BE2C (cell line): ENCODE measurements at regions not wholly inside any gene's neighbourhood (a gene's known extent, or its start where the extent isn't known, plus 50 kb on each side); places are given as distances from the start of the nearest gene placed in this dataset.

Experiments
- DNase-seq: peaks from one replicate; pipeline ENCODE4 v3.0.0-alpha.2; 2020
- H3K27me3 ChIP-seq: fragments of 250-450 bp; sonication (Bioruptor Pico); 2 replicates; pipeline ENCODE4 v1.5.1; 2020; ENCODE audit warnings: mild to moderate bottlenecking
- H3K36me3 ChIP-seq: fragments of 250-450 bp; sonication (Bioruptor Pico); 2 replicates; pipeline ENCODE4 v1.5.1; 2020; ENCODE audit warnings: mild to moderate bottlenecking
- H3K4me1 ChIP-seq: fragments of 250-450 bp; sonication (Bioruptor Pico); 2 replicates; pipeline ENCODE4 v1.5.1; 2020
- H3K4me3 ChIP-seq: 2 replicates; pipeline ENCODE4 v1.5.1; 2011; ENCODE audit warnings: low read depth, low read length
- H3K9me3 ChIP-seq: fragments of 250-450 bp; sonication (Bioruptor Pico); 2 replicates; pipeline ENCODE4 v1.5.1; 2020
- TF ChIP-seq, protein P1 (sequence below): IDR thresholded peaks from 2 replicates; pipeline ENCODE4 v1.5.1; 2012; ENCODE audit warnings: mild to moderate bottlenecking, low read depth, low read length

GRCh38 chr2:146934921-146935320 is 909.9 kb upstream of the ACVR2A start:
- Histone ChIP-seq H3K27me3 (no peaks in the 10 kb centered on the region), H3K36me3 (no peaks in the 10 kb centered on the region), H3K9me3 (no peaks in the 10 kb centered on the region), H3K4me1 (no peaks in the 10 kb centered on the region), H3K4me3 (no peak overlapping the region)
- TF ChIP-seq, protein P1, sequence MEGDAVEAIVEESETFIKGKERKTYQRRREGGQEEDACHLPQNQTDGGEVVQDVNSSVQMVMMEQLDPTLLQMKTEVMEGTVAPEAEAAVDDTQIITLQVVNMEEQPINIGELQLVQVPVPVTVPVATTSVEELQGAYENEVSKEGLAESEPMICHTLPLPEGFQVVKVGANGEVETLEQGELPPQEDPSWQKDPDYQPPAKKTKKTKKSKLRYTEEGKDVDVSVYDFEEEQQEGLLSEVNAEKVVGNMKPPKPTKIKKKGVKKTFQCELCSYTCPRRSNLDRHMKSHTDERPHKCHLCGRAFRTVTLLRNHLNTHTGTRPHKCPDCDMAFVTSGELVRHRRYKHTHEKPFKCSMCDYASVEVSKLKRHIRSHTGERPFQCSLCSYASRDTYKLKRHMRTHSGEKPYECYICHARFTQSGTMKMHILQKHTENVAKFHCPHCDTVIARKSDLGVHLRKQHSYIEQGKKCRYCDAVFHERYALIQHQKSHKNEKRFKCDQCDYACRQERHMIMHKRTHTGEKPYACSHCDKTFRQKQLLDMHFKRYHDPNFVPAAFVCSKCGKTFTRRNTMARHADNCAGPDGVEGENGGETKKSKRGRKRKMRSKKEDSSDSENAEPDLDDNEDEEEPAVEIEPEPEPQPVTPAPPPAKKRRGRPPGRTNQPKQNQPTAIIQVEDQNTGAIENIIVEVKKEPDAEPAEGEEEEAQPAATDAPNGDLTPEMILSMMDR = no peak
- DNase-seq = no peak

DNA sequence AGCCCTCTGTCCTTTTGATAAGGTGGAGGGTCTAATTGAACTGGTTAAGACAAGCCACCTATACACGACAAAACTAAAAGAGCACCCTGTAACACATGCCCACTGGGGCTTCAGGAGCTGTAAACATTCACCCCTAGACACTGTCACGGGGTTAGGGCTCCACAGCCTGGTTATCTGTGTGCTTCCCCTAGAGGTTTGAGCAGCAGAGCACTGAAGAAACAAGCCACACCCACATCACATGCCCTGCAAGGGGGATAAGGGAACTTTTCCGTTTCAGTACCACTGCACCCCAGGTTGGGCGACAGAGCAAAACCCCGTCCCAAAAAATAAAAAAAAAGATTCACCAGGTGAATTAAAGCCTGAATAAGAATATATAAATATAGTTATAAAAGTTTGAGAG is 913.7 kb upstream of the ACVR2A start:
- Histone ChIP-seq H3K4me1 (no peaks in the 10 kb centered on the region), H3K36me3 (no peaks in the 10 kb centered on the region), H3K27me3 (no peaks in the 10 kb centered on the region), H3K9me3 (no peaks in the 10 kb centered on the region), H3K4me3 (no peak overlapping the region)
- DNase-seq = no peak
- TF ChIP-seq, protein P1 = no peak

DNA sequence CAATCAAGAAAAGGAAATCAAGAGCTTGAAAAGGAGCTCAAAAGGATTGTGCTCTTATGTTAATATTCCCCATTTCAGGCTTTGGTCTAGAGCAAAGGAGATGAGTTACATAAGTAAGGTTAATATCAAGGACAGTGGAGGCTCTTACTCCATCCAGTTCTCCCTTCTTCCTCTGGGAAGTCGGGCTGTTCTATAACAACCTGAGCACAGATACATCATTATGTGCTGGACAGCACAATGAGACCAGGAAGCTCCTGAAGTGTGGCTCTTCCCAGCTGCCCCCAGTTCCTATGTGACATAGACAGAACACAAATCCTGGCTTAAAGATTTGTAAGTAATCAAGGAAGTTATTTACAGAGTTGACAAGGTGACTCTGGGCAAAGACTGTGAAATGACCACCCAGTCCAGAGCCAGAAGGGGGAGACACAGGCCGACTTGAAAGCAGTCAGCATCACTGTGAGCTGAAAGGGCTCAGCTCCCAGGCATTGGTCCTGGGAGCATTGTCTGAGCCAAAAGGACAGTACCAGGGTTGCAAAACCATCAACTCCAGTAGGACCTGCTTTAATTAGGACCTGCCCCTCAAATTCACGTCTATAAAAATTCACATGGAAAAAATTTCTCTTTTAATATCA is 917.6 kb upstream of the ACVR2A start:
- TF ChIP-seq, protein P1 = no peak
- no peaks in the 10 kb centered on the region for H3K4me1 ChIP-seq
- peak; percentile 7 for DNase-seq
- H3K4me3 ChIP-seq = no peak overlapping the region
- H3K27me3 ChIP-seq = no peaks in the 10 kb centered on the region
- no peaks in the 10 kb centered on the region for H3K36me3 ChIP-seq
- no peaks in the 10 kb centered on the region for H3K9me3 ChIP-seq

- no peaks in the 10 kb centered on the region for H3K27me3 ChIP-seq
- H3K4me1 ChIP-seq = no peaks in the 10 kb centered on the region
- H3K9me3 ChIP-seq = no peaks in the 10 kb centered on the region
- no peaks in the 10 kb centered on the region for H3K36me3 ChIP-seq
- no peak overlapping the region for H3K4me3 ChIP-seq
- no peak for DNase-seq
- TF ChIP-seq, protein P1 = no peak
Measured at GRCh38 chr2:146918280-146918679, 926.5 kb upstream of the ACVR2A start.

GRCh38 chr2:146917431-146918042 is 927.3 kb upstream of the ACVR2A start:
- TF ChIP-seq, protein P1 = no peak
- H3K36me3 ChIP-seq = no peaks in the 10 kb centered on the region
- H3K27me3 ChIP-seq = no peaks in the 10 kb centered on the region
- no peaks in the 10 kb centered on the region for H3K4me1 ChIP-seq
- DNase-seq = no peak
- H3K4me3 ChIP-seq = no peak overlapping the region
- no peaks in the 10 kb centered on the region for H3K9me3 ChIP-seq

DNA sequence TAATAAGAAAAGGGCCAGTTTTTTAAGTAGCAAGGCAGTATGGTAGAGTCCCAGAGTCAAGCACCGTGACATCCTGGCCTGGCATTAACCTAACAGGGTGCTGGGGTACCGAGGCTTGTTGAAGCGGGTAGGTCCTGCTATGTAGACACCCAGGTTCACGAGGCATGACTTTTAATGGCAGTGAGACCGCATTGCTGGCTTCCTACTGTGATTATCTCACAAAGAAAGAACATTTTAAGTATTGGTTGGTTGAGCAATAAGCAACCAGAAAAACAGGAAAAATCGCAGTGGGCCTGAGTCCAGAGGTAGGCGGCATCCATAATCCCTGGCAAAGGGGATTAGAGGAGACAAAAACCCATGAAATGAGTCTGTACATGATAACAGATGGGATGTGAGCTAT is 927.9 kb upstream of the ACVR2A start:
- Histone ChIP-seq H3K27me3 (no peaks in the 10 kb centered on the region), H3K36me3 (no peaks in the 10 kb centered on the region), H3K4me3 (no peak overlapping the region), H3K9me3 (no peaks in the 10 kb centered on the region), H3K4me1 (no peaks in the 10 kb centered on the region)
- DNase-seq = no peak
- TF ChIP-seq, protein P1 = no peak
